Ectodermal cell (in vitro differentiated cells): ENCODE measurements at regions not wholly inside any gene's neighbourhood (a gene's known extent, or its start where the extent isn't known, plus 50 kb on each side); places are given as distances from the start of the nearest gene placed in this dataset.

Experiments
- H3K27ac ChIP-seq: 2 replicates; pipeline ENCODE4 v1.7.0; 2013; ENCODE audit warnings: mild to moderate bottlenecking, low read depth, low read length; ENCODE audit not compliant: insufficient read depth, poor library complexity, severe bottlenecking
- H3K27me3 ChIP-seq: 2 replicates; pipeline ENCODE4 v1.7.0; 2013; ENCODE audit warnings: mild to moderate bottlenecking, low read length; ENCODE audit not compliant: insufficient read depth, control insufficient read depth, poor library complexity, severe bottlenecking
- H3K36me3 ChIP-seq: one replicate; pipeline ENCODE4 v1.7.0; 2013; ENCODE audit warnings: low read length; ENCODE audit not compliant: control insufficient read depth, insufficient read depth
- H3K4me1 ChIP-seq: one replicate; pipeline ENCODE4 v1.7.0; 2013; ENCODE audit warnings: low read length; ENCODE audit not compliant: control insufficient read depth, insufficient read depth
- H3K4me3 ChIP-seq: 2 replicates; pipeline ENCODE4 v1.7.0; 2013; ENCODE audit warnings: low read depth, low read length, control low read depth; ENCODE audit not compliant: insufficient read depth
- H3K9me3 ChIP-seq: 2 replicates; pipeline ENCODE4 v1.7.0; 2013; ENCODE audit warnings: mild to moderate bottlenecking, low read length, moderate library complexity; ENCODE audit not compliant: control insufficient read depth
- WGBS, 2 experiments: methylation state at CpG; one replicate each; pipeline ENCODE4 v1.1.7; 2013; ENCODE audit warnings: missing lambda C conversion rate in 2 of 2; 5-methylcytosine and 5-hydroxymethylcytosine counted together

DNA sequence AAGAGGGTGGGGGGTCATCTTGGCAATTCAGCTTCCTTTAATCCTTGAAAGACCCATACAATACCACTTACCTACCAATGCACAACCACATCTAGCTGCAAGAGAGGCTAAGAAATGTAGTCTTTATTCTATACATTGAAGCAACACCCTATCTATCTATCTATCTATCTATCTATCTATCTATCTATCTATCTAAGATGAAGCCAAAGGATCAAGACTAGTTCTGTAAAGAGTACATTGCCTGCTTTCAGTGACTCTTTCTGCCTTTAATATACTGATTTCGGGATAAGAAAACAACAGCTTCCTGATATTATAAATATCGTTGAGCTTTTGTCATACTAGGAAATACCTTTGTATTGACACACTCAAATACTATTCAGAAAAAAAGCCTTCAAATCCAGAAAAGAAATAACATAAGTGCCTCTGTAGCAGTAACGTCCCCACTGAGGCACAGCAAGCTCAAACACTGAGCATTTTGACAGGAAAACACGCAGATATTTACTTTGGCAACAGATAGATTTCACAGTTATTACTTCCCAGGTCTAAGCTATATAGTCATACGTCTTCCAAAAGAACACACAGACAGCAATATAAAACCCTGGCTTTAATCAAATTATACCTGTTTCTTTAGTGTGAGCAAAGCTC lies 139.4 kb upstream of the SERTAD2 start:
- H3K4me3 ChIP-seq, result no peak overlapping the region
- no peak overlapping the region for H3K27ac ChIP-seq
- no peaks in the 10 kb centered on the region for H3K4me1 ChIP-seq
- no peaks in the 10 kb centered on the region for H3K36me3 ChIP-seq
- no peaks in the 10 kb centered on the region for H3K27me3 ChIP-seq
- H3K9me3 ChIP-seq, result no peaks in the 10 kb centered on the region
- WGBS, 2 experiments, result 92 to 95% methylated on average over 5 of the region's 5 CpGs

DNA sequence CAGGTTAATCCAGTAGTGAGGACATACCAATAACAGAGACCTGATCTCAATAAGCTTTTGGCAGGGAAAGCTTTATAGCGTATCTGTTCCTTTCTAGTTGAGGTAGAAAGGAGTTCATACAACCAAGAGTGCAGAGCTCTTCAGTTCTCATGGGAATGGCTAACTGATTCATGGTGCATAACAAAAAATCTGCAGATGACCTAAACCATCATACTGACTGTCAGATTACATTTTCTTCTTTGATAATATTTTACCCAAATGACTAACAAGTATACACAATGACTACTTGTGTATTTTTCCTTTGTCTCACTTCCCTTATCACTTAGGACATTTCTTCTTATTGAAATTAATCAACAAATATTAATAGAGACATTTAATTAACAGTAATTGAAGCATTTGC lies 140.0 kb upstream of the SERTAD2 start:
- H3K27ac ChIP-seq, result no peak overlapping the region
- no peaks in the 10 kb centered on the region for H3K9me3 ChIP-seq
- no peaks in the 10 kb centered on the region for H3K36me3 ChIP-seq
- WGBS, 2 experiments, result 85 to 91% methylated on average over 1 of the region's 1 CpG
- H3K4me3 ChIP-seq, result no peak overlapping the region
- no peaks in the 10 kb centered on the region for H3K27me3 ChIP-seq
- no peaks in the 10 kb centered on the region for H3K4me1 ChIP-seq

DNA sequence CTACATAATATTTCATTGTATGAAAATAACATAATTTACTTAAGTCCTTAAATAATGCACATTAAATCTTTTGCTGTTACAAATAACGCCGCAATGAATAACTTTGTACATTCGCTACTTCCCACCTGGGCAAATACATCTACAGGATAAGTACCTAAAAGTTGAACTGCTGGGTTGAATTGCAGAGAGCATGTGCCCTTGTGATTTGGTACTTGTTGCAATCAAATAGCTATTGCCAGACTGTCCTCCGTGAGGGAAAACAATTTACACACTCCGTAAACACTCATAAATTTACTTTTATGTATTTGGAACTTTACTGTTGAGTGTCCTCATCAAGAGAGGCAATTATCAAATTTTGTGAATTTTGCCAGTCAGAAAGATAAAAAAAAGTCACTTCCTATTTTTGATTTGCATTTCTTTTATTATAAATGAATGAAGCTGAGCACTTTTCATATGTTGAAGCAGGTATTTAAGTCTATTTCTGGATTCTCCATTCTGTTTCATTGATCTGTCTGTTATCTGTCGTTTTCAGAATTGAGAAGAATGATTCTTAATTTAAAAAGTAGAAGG lies 140.8 kb upstream of the SERTAD2 start:
- Histone ChIP-seq H3K27me3 (no peaks in the 10 kb centered on the region), H3K27ac (no peak overlapping the region), H3K9me3 (no peaks in the 10 kb centered on the region)

DNA sequence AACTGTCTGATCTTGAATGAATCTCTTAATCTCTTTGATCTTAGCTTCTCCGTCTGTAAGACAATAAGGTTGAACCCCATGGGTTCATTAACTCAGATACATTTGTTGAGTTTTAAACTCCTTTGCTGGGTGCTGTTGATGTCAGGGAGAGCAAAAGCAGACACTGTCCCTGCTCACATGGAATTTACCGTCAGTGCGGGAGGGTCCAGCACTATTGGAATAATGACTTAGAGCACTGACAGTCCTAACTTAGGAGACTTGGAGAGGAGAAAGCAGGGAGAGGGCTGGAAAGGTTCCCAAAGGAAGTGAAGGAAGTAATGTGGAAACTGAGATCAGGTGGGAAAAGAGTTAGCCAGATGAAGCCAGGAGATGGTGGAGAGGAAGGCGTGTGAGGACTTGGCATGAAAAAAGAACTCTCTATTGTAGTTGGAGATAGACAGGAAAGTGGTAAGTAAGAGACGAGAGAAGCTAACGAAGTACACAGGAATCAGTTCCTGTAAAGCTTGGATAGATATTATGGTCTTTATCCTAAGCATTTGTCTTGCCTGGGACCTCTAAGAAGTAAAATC lies 141.4 kb upstream of the SERTAD2 start:
- WGBS, 2 experiments, result 74% methylated on average over 6 of the region's 6 CpGs
- H3K27ac ChIP-seq, result no peak overlapping the region
- no peaks in the 10 kb centered on the region for H3K9me3 ChIP-seq
- no peak overlapping the region for H3K4me3 ChIP-seq
- no peaks in the 10 kb centered on the region for H3K27me3 ChIP-seq
- no peaks in the 10 kb centered on the region for H3K36me3 ChIP-seq
- H3K4me1 ChIP-seq, result no peaks in the 10 kb centered on the region

More for the DNA sequence above, 140.8 kb upstream of the SERTAD2 start:
- 79 to 87% methylated on average over 4 to 5 of the region's 6 CpGs for WGBS, 2 experiments
- Histone ChIP-seq H3K4me1 (no peaks in the 10 kb centered on the region), H3K36me3 (no peaks in the 10 kb centered on the region), H3K4me3 (no peak overlapping the region)

DNA sequence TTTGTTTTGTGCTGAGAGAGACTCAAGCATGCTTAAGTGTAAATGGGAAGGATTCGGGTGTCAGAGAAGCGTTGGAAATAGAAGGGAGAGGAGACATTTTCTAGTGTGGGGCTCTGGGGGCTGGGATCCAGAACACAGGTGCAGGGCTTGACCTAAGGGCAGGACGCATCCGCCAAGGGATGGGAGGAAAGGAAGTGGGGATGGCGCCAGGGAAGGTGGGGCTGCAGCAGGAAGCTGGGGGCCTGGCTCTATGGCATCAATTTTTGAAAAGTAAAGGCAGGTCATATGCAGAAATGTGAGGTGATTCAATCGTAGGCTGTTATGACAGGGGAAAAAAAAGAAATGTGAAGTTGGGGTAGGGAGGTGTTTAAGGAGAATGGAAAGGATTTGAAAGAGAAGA lies 143.2 kb upstream of the SERTAD2 start:
- Histone ChIP-seq H3K4me3 (no peak overlapping the region), H3K9me3 (no peaks in the 10 kb centered on the region), H3K27ac (no peak overlapping the region), H3K36me3 (no peaks in the 10 kb centered on the region), H3K4me1 (no peaks in the 10 kb centered on the region), H3K27me3 (no peaks in the 10 kb centered on the region)
- 90 to 94% methylated on average over 6 of the region's 6 CpGs for WGBS, 2 experiments

DNA sequence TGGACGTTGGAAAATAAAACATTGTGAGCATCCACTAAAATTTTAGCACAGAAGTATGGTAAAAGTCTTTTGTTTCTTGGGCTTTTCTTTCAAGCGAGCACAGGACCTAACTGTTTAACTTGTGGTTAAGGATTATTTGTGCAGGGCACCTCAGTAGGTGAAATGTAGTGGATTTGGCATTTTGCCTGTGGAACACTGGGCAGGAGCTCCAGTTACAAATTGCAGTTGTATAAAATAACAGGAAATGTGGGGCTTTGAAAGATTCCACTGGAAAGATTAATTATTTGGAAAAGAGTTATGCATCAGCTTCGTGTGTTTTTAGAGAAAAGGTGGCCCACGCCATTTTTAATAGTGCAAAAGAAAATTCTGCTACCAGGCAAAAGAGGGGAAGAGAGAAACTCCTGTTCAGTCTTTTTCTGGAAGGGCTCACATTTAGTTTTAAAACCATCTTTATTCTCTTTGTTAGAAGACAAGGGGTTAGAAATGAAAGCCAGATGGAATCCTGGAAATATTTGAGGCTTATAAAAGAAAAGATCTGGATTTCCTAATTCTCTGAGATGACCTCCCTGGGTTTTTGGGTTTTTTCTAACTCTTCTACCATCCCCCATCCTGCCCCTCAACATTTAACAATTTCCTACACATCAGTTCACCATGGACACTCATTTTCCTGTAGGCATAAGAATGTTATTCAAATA lies 144.3 kb upstream of the SERTAD2 start:
- Histone ChIP-seq H3K36me3 (no peaks in the 10 kb centered on the region), H3K27ac (no peak overlapping the region), H3K4me1 (no peaks in the 10 kb centered on the region), H3K27me3 (no peaks in the 10 kb centered on the region), H3K9me3 (no peaks in the 10 kb centered on the region), H3K4me3 (no peak overlapping the region)
- 91 to 93% methylated on average over 4 of the region's 4 CpGs for WGBS, 2 experiments

DNA sequence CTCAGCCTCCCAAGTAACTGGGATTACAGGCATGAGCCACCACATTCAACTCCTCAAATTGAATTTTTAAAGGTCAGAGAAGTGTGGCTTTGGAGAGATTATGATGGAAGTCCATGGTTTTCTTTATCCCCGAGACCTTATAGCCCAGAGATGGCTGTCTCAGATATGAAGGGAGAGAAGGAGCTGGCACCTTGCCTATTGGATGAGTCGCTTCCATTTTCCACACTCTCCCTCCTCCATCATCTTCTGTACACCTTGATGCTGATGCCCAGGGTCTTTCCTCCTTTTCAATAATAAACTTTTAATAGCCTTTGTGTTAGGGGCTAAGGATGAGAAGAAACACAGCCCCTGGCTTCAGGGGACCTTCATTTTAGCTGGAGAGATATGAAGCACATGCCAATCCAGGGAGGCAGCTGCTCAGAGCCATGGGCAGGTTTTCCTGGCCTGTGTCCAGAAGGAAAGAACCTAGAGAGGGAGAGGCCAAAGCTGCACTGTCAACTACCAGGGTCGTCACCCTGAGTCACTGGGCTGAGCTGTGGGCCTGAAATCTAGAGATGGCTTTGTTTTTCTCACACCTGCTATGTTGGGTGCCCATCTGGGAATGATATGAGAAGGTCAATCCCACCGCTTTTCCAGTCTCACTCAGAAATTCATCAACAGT lies 146.0 kb upstream of the SERTAD2 start:
- H3K27ac ChIP-seq, result no peak overlapping the region
- WGBS, 2 experiments, result 96 to 97% methylated on average over 3 to 4 of the region's 4 CpGs
- no peaks in the 10 kb centered on the region for H3K4me1 ChIP-seq
- no peak overlapping the region for H3K4me3 ChIP-seq
- H3K9me3 ChIP-seq, result no peaks in the 10 kb centered on the region
- H3K27me3 ChIP-seq, result no peaks in the 10 kb centered on the region
- H3K36me3 ChIP-seq, result no peaks in the 10 kb centered on the region

DNA sequence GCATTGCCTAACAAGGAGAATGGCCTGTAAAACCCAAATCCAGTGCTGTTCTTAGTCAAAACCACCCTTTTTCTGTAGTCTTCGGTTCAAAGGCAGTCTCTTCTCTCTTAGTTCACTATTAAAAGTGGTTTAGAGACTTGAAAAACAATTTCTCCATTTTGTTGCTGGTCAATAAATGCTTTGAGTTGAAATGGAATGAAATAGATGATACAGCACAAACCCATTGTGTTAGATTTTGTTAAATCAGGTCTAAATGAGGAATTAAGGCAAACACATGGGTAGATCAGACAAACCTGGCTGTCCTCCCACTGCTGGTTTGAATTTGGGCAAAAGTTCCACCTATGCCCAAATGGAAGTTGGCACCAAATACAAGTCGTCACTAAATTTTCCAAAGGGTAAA lies 150.1 kb upstream of the SERTAD2 start:
- no peak overlapping the region for H3K4me3 ChIP-seq

DNA sequence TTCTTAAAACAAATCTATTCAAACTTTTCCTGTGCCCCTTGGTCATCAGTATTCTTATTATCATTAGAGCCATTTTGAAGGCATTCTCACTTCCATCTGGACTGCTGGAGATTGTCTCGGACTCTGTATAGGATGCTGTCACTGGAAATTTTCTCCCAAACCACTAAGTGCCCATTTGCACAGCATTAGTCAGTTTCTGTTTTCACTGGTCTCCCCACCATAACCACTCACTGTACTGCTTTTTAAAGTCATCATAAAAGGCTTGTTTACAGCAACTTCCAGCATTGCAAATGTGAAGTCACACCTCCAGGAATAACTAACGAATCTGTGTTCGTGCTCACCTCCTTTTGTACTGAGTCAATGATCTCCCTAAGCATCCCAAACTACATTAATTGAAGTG lies 150.9 kb upstream of the SERTAD2 start:
- H3K27me3 ChIP-seq, result no peaks in the 10 kb centered on the region
- no peaks in the 10 kb centered on the region for H3K4me1 ChIP-seq
- no peaks in the 10 kb centered on the region for H3K9me3 ChIP-seq
- no peaks in the 10 kb centered on the region for H3K36me3 ChIP-seq
- H3K27ac ChIP-seq, result no peak overlapping the region
- 86 to 94% methylated on average over 3 of the region's 3 CpGs for WGBS, 2 experiments
- H3K4me3 ChIP-seq, result no peak overlapping the region

More for the DNA sequence above, 150.1 kb upstream of the SERTAD2 start:
- Histone ChIP-seq H3K27ac (no peak overlapping the region), H3K36me3 (no peaks in the 10 kb centered on the region), H3K9me3 (no peaks in the 10 kb centered on the region), H3K4me1 (no peaks in the 10 kb centered on the region), H3K27me3 (no peaks in the 10 kb centered on the region)
- WGBS, 2 experiments, result 93 to 100% methylated on average over 2 of the region's 2 CpGs

DNA sequence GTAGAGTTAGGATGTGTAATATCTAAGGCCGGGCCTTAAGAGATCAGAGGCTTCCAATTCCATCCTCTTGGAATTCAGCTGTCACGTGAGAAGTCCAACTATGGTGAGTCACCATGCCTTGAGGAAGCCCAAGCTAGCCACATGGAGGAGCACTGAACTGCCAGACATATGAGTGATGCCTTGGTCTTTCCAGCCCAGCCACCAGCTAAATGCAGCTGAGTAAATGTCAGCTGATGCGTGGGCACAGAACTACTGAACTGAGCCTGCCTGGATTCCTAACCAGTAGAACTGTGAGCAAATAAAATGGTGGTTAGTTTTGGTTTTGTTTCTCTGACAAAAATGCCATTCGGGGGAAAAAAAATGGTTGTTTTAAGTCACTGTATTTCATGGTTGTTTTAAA lies 153.7 kb upstream of the SERTAD2 start:
- Histone ChIP-seq H3K4me3 (no peak overlapping the region), H3K36me3 (no peaks in the 10 kb centered on the region), H3K4me1 (no peaks in the 10 kb centered on the region), H3K27ac (no peak overlapping the region), H3K27me3 (no peaks in the 10 kb centered on the region), H3K9me3 (no peaks in the 10 kb centered on the region)
- WGBS, 2 experiments, result 91 to 92% methylated on average over 4 of the region's 4 CpGs
